ENCODE measurements at regions not wholly inside any gene's neighbourhood (a gene's known extent, or its start where the extent isn't known, plus 50 kb on each side); places are given as distances from the start of the nearest gene placed in this dataset.
A peak's percentile ranks its signal among the peaks of the same experiment; 100 is the strongest.

GRCh38 chr7:47089461-47089860, 492.4 kb downstream of the TNS3 start:
- Histone ChIP-seq H4K91ac (ENCODE audit: insufficient read depth, low read depth, low read length) (peak overlapping the region; percentile 78), H4K20me1 (ENCODE audit: insufficient read depth, low read length) (no peaks in the 10 kb centered on the region), H2BK15ac (ENCODE audit: low read depth, low read length) (peak overlapping the region; percentile 78; the same call in 1 of the 3 replicates), H3K4me1 (ENCODE audit: control insufficient read depth, insufficient read depth, low read length) (peaks cover 25% of the 10 kb centered on the region), H3K9ac (ENCODE audit: low read depth, low read length) (no peak overlapping the region), H3K4me2 (ENCODE audit: low read depth, low read length) (no peak overlapping the region), H3K27ac (ENCODE audit: insufficient read depth, low read length) (no peak overlapping the region), H2BK120ac (ENCODE audit: low read depth, low read length) (peak overlapping the region; percentile 79), H2AK9ac (replicated peaks; ENCODE audit: low read depth, low read length, poor library complexity) (no peak overlapping the region), H3K14ac (replicated peaks; ENCODE audit: low read depth, low read length) (no peak overlapping the region), H3K18ac (ENCODE audit: low read depth, low read length) (peak overlapping the region; percentile 24; the same call in 1 of the 2 replicates), H2BK20ac (ENCODE audit: low read depth, low read length) (peak overlapping the region; percentile 83), H3K79me1 (ENCODE audit: low read depth in 1 of 2, low read length in 2 of 2) (no peaks in the 10 kb centered on the region), H2BK5ac (ENCODE audit: low read depth, low read length, poor library complexity, severe bottlenecking) (no peak overlapping the region), H3K36me3 (ENCODE audit: control insufficient read depth, insufficient read depth, low read length) (no peaks in the 10 kb centered on the region), H3K9me1 (ENCODE audit: insufficient read depth, low read length) (peaks cover 16% of the 10 kb centered on the region), H2AFZ (replicated peaks; ENCODE audit: low read length, poor library complexity) (no peak overlapping the region), H2AK5ac (ENCODE audit: low read depth, low read length) (0 out of 2 replicates have a peak overlapping the region, but pooled peaks have one; percentile 32), H3K23ac (ENCODE audit: low read depth, low read length) (no peak overlapping the region), H4K8ac (ENCODE audit: low read depth in 2 of 2, low read length in 2 of 2) (no peak overlapping the region; a peak in 1 of 4 replicates), H3K4ac (ENCODE audit: low read depth, low read length) (peak overlapping the region; percentile 73; the same call in 1 of the 2 replicates), H3K9me3 (ENCODE audit: control insufficient read depth, insufficient read depth, low read length) (no peaks in the 10 kb centered on the region), H3K56ac (ENCODE audit: extremely low read depth, insufficient read depth, low read length) (no peak overlapping the region), H3K27me3 (ENCODE audit: control insufficient read depth, insufficient read depth, low read length) (no peaks in the 10 kb centered on the region), H4K5ac (ENCODE audit: low read depth, low read length) (peak overlapping the region; percentile 26; the same call in 1 of the 2 replicates), H3K4me3 (ENCODE audit: insufficient read depth, low read depth, low read length) (no peak overlapping the region)
- POLR2A ChIA-PET (ENCODE audit: unreplicated experiment): no interaction called here
- 73% methylated on average over 2 of the region's 6 CpGs; no CpG with 5 or more reads in 1 of the 2 experiments for WGBS, 2 experiments (ENCODE audit: extremely low coverage in 2 of 2, insufficient read length in 1 of 2)
- CTCF ChIA-PET: no interaction called here
- in situ Hi-C loops (cut with MboI; ENCODE audit: low sequenced_read_pairs) (loop anchor here (5.0 kb wide), 2 partner anchors 737 to 1167 kb away; partner anchors contain the start of gene IGFBP3), intact Hi-C loops (cut with micrococcal nuclease) (loop anchor here (2.0 to 10.0 kb wide), 8 partner anchors 91 to 737 kb away; no protein-coding TSS in a partner anchor), dilution Hi-C loops (cut with HindIII; ENCODE audit: low sequenced_read_pairs, unreplicated experiment) (no loop called here)
- BruUV-seq (replicated peaks): no TSS peak
- TF ChIP-seq ELK1 (IDR thresholded peaks at IDR 0.05; ENCODE audit: borderline replicate concordance, low read depth, low read length) (no peak), USF2 (IDR thresholded peaks at IDR 0.05; ENCODE audit: low read depth, low read length) (no peak), MAZ (IDR thresholded peaks at IDR 0.05; ENCODE audit: borderline replicate concordance, low read depth, low read length) (no peak), CHD1 (IDR thresholded peaks at IDR 0.05; ENCODE audit: low read depth, low read length) (no peak), CTCF (conservative IDR thresholded peaks at IDR 0.05; ENCODE audit: low read depth, low read length) (no peak), FOS (IDR thresholded peaks at IDR 0.05; ENCODE audit: low read depth, low read length) (no peak), BHLHE40 (IDR thresholded peaks at IDR 0.05; ENCODE audit: low read depth, low read length) (no peak), SMC3 (IDR thresholded peaks at IDR 0.05; ENCODE audit: low read depth, low read length) (no peak), MAFK (IDR thresholded peaks at IDR 0.05; ENCODE audit: low read depth, low read length) (no peak), CEBPB (IDR thresholded peaks at IDR 0.05; ENCODE audit: low read depth, low read length) (no peak), MXI1 (IDR thresholded peaks at IDR 0.05; ENCODE audit: borderline replicate concordance, low read depth, low read length) (no peak)
- DNase-seq (no peak), ATAC-seq (ENCODE audit: low read depth) (no peak)

Data from IMR-90 (cell line).